HG02852 (cell line): ENCODE measurements at regions not wholly inside any gene's neighbourhood (a gene's known extent, or its start where the extent isn't known, plus 50 kb on each side); places are given as distances from the start of the nearest gene placed in this dataset.

ENCODE experiments used
- ATAC-seq: cut with Tn5 transposase; IDR thresholded peaks from one replicate; pipeline ENCODE4 v1.9.1; 2021; ENCODE audit warnings: mild to moderate bottlenecking, moderate library complexity; ENCODE audit not compliant: unreplicated experiment

DNA sequence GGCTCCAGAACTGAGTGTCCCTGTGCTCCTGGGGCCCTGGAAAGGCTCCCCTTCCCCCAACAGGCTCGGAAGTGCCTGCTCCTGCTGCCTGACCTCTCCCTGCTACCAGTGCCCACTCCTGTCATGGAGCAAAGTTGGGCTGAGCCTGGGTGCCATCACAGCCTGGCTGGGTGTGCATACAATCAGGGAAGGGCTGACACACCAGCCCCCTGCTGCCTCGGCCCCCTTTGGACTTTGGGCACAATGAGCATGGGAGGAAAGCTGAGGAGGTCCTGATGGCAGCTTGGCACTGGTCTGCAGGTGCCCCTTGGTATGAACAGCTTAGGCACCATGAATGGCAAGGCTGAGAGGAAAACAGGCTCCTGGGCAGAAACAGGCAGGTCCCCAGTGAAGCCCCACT, 405.0 kb downstream of the PID1 start:
- ATAC-seq, result no peak

DNA sequence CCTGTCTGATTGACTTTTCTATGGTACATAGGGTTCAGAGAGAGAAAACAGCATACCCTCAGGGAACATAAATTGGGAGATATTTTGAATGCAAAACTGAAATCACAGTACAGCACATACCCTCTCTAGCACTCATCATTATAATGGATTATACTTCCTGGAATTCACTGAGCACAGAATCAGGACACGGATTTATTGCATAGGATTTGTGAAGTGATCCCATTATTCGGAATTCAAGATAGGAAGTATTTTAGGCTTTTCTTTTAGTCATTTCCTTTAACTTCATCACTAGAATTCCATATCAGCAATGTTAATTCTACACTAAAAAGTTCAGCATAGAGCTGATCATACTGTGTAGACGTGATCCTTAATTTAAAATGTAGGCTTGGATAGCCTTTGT, 407.0 kb downstream of the PID1 start:
- ATAC-seq, result no peak

DNA sequence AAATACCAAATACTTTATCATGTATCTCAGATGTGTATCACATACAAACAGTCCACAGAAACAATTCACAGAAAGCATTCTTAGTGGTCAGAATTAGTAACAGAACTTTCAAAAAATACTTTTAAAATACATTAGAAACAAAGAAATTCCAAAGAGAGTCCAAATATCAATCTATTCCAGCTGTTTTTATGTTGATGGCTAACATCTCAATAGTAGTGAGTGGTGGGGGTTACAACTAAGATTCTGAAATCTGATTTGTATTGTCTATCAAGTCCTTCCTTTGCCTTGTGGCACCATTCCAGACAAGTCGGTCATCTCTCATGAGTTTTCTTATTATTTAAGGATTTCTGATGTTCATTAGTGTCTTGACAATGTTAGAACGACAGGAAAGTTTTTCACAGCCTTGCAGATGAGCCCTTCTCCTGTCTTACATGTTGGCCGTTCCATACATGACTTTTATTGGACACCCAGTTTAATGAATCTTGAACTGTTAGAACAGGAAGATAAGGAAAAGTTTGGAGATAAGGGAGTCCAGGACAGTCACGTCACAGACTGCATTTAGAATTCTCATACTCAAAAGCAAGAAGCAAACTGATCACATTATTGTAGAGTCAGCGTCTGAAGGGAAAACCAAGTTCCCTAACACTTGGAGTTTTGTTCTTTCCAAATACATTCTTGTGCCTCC, 410.3 kb downstream of the PID1 start:
- ATAC-seq, result no peak

DNA sequence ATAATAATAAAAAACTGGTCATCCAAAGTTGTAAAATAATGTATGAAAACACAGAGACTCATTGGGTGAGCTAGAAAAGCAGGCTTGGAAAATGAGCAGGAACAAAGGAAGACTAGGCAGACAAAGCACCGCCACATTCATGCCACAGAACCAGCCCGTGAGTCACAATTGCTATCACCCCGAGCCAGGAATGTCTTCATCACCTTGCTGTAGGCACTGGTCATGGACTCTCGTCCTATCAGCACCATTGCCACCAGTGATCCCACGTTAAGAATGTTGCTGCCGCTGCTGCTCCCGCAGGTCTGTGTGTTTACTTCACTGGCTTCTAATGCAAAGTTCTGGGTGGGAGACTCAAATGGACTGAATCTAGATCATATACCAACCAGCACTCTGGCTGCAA, 417.9 kb downstream of the PID1 start:
- ATAC-seq, result no peak

DNA sequence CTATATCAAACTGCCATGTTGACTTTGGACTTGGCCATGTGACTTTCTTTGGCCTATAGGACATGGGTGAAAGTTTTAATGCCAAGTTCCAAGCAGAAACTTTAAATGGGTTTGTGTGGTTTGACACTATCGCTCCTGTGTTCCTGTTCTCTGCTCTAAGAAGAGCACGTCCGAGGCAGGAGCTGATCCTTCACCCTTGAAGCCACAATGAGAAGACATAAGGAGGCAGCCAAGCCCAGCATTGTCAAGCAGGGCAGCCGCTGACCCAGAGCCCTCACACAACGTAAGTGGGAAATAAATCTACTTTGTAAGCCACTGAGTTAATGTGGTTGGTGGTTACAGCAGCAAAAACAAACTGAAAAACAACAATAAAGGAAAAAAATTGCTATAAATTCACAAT, 422.4 kb downstream of the PID1 start:
- ATAC-seq, result no peak

DNA sequence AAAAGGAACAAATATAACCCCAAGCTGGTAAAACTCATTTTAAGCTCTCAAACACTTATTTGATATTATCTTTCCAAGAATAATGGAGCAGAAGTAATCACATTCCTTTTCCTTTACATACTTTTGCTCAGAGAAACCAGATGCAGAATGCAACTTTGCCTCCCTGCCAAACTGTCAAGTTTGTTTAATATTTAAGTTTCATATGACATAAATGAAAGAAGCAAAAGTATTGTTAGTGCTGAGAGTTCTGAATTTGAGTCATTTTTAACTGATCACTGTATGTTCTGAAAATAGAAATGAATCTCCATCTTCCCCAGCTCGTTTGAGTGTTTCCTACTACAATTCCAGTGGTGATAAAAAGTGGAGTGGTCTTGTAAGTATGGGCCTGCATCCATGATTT, 423.4 kb downstream of the PID1 start:
- no peak for ATAC-seq

DNA sequence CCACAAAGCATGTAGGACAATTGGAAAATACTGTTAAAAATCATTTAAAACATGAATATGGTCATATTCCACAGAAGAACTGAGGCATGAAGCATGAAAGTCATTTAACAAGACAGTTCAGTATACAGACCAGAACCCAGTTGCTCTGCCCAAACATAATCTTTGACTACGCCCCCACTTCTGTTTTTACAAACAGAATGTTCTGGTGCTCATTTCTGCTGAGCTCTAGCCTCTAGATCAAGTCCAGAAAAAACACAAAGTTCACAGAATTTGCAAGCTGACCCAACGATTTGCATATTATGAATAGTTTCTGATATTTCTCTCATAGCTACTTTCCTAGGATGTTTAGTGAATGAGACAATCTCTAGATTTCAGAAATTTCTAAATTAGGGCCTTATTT, 424.9 kb downstream of the PID1 start:
- no peak for ATAC-seq

DNA sequence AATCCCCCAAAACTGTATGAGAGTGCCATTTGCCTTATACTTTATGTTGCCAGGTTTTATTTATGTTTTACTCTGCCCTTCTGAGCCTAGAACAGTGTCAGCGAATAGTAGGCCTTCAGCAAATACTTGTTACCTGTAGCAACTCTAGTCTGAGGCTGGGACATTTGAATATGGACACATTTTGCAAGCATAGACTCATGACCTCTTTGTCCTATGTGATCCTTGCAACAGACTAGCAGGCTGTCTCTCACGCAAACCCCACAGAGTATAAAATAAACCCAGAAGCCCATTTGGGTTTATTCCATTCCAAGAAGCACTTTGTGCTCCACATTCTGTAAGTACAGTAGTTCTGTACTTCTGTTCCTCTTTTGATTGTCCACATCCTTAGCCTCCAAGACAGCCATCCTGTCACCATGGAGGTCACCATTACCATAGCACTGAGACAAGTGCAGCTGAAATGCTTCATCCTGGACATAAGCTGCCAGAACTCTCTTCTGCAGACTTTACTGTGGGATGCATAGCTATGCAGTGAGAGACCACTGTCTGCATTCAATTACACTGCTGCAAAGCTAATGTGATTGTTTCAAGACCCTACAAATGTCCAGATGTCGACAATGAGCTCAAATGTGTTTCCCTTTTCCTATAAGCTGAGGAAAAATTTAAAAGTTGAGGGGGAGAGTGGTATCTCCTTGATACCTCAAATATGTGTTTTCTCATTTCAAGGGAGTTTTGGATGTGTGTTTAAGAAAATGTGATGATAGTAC, 425.7 kb downstream of the PID1 start:
- no peak for ATAC-seq

DNA sequence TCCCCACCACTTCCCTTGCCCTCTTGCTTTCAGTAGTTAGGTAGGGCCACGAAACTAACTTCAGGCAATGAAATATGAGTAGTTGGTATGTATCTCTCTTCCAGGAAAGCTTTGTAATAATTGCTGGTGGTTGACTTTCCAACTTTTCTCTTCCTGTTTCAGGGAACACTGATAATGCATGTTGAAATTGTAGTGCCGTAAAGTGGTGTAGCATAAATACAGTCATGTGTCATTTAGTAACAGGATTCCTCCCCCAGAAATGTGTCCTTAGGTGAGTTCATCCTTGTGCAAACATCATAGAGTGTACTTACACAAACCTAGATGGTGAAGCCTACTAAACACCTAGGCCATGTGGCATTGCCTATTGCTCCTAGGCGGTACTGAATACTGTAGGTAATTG, 429.2 kb downstream of the PID1 start:
- ATAC-seq, result no peak

DNA sequence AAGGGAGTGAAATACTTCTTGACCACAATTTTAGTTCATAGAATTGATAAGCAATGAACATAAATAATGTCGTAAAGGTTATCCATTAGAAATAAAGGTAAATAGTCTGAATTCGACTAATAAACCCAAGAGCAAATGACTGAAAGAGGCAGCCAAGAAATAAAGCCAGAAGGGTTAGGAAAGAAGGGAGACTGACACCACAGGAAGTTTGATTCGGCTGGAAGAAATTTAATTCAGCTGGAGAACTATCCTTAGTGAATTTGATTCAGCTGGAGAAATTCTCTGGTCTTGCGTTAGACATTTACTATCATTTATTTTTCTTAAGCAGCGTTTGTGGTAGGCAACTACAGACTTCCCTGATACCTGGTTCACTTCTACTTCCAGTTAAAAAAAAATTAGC, 429.6 kb downstream of the PID1 start:
- no peak for ATAC-seq

DNA sequence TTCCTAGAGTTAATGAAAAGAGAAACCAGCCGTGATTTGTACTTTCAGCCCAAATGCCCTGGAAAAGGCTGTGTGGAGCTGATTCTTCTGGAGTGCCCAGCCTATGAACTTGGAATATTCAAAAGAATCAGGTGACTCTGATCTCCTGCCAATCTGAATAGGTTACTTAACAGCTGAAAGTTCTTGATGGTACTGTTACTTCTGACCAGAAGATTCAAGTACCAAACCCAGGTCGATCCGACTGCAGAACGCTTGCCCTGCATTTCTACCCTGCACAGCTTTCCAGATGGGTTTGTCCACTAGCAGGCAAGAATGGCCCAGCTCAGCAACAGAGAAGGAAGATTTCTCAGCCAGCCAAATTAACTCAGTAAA, 430.4 kb downstream of the PID1 start:
- ATAC-seq, result no peak

DNA sequence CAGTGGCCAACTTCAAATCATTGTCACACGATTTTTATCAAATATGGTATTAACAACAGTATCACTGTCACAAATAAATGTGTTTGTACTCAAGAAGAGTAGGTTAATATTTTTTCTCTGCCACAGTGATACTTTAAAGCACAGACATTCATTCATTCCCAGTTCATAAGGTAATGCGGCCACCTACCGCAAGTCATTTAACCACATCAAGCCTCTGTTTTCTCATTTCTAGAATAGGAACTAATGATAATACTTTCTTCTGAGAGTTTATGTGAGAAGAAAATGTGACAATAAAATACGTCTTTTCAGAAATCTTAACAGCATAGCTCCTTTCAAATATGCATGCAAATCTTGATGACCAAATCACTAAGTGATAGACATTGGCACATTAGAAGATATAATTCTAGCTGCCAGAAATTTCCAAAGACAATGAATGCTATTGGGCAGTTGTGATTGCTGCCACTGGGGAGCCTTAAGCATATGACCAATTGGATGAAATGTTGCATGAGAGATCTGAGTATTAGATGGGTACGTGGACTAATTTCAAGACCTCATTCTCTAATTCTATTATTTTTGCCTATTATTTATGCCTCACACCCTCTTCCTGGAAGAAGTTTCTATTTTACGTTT, 430.9 kb downstream of the PID1 start:
- ATAC-seq, result no peak

DNA sequence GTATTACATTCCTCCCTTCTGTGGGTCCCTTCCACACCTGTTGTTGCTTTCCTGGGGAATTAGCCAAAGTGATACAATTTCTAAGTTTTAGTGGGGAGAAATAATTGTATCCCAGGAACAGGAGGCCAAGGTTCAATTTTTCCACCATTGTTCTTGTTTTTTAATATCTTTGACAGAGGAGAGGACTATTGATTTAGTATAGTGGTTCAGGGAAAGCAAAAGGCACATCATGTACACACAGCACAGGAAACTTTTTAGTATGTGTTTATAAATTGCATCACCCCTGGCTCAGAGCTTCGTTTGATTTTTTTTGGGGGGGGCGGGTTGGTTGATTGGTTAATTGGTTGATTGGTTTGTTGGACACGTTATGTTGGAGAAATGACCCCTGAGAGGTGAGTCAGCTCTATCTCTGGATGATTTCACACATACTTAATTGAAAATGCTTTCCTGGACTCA, 431.6 kb downstream of the PID1 start:
- ATAC-seq, result no peak

DNA sequence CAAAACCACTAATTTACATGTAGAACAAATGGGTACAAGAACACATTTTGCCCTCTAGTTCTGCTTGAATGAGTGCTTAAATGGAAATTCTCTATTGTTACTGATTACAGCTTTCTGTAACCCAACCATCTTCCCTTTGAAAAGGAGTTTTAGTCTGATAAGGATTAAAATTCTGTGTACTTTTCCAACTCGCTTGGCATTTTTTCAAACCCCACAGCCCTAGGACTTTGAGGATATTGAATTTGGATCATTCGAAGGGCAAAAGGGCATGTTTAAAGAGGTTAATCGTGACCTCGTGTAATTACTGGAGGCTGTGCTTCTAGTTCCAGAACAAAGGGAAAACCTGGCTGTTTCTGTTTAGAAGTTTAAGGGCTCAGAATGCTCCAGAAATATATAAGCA, 432.3 kb downstream of the PID1 start:
- ATAC-seq, result no peak

DNA sequence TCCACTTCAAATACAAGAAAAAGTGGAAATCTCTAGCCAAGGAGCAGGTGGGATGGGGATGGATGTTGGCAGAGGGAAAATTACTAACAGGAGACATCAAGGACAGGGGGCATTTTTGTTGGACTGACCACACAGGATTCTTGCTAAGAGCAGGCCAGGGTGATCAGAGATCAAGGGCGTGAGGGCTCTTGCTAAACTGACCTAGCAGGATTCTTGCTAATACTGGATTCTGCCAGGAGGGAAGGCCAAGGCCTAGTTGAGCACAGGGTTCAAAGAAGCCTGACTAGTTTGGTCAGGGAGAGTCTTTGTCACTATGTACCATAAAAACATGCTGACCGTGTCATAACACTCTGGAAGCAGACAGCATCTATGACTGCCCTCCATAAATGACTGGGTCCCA, 442.7 kb downstream of the PID1 start:
- ATAC-seq, result no peak

DNA sequence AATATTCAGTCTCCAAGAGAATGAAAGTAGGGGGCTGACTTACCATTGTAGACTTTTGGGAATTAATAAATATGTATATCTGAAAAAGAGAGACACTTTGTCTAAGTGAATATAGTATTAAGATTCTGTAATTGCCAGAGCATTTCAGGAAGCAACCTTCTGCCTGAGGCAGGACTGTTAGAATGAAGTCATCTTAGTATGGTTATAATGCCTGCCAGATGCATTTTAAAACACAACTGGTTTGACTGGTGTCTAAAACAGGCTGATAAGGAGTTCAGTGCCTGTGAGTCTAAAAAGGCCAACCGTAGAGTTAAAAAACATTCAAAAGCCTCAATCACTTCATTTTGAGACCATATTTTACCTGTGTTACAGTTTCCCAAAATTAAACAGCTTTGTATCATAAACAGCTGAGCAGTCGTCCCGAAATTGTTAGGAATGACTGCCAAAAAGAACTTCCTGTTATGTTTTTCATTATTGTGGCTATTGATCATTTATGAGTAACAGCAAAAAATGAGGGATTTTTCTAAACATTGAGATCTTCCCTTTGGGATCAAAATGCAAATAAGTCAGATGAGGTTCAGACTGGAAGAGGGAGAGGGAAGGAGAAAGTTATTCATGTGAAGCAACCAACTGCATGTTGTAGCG, 443.9 kb downstream of the PID1 start:
- ATAC-seq, result no peak

DNA sequence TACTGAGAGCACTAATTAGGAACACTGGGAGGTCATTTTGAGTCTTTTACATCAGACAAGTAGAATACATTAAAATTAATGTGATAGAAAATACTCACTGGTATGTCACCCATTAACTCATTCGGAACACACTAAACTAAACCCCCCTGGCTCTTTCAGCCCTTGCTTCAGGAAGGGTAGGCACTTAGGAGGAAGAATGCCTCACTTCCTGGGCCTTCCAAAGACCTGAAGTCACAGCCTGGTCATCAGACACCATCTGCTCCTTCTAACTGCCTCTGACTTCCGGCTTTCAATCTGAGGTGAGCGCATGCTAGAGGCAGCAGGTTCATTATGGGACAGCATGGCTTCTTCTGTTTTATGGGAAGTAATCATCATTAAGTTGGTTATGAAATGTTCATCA, 451.4 kb downstream of the PID1 start:
- no peak for ATAC-seq

DNA sequence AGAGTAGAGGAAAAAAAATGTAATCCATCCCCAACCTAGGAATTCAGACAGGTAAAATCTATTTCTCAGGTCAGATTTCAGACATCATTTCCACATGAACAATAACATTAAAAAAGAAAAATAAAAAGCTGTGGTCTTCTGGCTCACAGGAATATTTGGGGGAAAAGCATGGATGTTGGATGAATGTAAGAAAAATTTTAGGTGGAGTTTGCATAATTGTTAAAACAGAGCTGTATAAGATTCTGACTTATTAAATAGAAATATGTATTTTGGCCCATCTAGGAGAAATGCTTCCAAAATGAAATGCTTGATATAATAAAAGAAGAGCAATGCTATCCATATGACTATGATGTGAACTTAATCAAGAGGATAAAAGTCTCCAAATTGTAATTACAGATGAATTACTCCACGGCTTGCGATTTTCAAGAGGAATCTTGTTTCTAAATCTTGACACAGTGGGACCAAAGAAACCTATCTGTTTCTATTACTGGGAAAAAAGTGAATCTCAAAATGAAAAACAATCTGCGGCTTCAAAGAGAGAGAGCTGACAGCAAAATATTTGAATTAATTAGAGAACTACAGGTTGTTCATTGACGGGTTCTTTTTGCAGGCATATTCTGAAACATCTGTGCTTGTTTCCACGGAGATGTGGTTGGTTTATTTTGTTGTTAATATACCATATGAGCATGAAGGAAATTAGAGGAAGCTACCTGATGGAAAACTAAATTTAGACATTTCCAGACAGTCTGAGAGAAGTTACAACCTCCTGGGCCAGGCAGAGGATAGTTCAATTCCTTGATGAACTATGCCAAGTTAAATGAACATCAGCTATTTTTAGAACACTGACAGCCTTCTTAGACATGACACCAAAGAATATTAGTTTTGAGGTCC, 468.7 kb downstream of the PID1 start:
- no peak for ATAC-seq

DNA sequence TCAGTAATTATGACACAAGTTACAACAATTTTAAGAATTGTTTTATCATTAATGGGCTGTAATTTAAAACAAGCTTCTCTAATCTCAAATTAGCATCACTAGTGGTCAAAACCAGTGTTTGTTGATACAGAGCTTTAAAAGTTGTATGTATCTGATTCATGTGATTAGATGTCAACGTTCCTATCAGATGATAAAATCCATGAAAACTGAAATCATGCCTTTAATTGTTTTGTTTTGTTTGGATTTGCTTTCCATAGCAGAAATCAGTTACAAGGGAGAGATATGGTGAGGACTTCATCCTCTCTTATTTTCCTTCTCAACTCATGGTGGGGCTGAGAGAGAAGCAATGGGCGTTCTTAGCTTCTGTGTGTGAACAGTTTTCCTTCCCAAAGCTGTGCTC, 469.6 kb downstream of the PID1 start:
- no peak for ATAC-seq

DNA sequence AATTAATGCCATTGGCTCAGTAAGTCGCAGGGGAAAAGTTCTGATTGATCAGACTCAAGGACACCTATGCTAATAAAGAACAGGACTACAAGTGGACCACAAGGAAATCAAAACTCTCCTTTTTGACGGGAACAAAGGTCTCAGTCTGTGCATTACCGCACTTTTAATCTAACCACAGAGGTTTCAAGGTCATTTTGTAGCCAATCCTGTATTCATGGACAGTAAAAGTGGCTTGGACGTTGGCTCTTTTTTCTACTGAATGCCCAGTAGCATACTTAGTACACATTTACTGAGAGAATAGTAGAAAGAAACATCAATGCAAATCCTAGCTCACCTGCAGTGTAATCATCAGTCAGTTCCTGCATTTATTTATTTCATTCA, 471.9 kb downstream of the PID1 start:
- ATAC-seq, result no peak
